ENCODE measurements at regions not wholly inside any gene's neighbourhood (a gene's known extent, or its start where the extent isn't known, plus 50 kb on each side); places are given as distances from the start of the nearest gene placed in this dataset.
"Not testable (repeated sequence)": the region's sequence is repeated elsewhere in the genome, so short reads cannot be mapped to it uniquely, and the experiment has no call there.

- DNase-seq (ENCODE audit: low read depth in 2 of 2), result no peak
Measured at GRCh38 chr12:115322275-115322674, 638.3 kb upstream of the TBX3 start.

DNA sequence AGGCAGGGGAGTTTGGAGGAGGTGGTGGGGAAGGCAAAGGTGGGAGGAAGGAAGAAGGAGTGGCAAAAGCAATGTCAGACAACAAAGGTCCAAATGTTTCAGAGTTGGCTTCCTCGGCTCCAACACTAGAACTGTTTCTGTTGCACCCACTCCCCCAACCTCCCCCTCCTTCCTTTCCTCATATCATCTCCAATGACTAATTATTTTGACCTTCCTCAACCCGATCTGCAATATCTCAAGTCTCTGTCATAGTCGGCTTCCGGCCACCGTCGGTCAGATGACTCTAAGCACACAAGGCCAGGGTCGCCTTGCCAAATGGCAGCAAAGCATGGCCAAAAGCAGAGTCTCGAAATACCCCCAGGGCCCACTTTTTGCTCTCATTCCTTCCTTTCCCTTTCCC, 637.0 kb upstream of the TBX3 start:
- no peak for DNase-seq (ENCODE audit: low read depth in 2 of 2)

DNA sequence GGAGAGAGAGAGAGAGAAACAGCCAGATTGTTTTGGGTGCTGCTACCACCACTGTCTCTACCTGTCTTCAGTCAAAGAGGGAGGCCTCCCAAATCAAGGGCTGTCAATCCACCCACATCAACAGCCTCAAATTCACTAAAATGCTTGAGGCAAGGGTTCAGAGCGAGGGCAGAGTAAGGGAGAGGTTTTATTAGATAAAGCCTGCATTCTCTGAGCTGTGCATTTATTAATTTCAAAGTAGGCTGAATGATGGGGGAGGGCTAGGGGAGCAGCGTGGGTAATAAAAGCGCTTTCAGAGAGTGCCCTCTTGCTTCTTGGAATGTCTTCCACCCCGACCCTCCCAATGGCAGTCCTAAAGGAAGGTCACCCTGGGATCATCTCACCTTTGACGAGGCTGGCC, 636.5 kb upstream of the TBX3 start:
- DNase-seq (ENCODE audit: low read depth in 2 of 2), result no peak

GRCh38 chr12:115319446-115320040, 635.6 kb upstream of the TBX3 start:
- no peak for DNase-seq (ENCODE audit: low read depth in 2 of 2)

GRCh38 chr12:115313929-115314328, 630.0 kb upstream of the TBX3 start:
- DNase-seq (ENCODE audit: low read depth in 2 of 2), result no peak

DNA sequence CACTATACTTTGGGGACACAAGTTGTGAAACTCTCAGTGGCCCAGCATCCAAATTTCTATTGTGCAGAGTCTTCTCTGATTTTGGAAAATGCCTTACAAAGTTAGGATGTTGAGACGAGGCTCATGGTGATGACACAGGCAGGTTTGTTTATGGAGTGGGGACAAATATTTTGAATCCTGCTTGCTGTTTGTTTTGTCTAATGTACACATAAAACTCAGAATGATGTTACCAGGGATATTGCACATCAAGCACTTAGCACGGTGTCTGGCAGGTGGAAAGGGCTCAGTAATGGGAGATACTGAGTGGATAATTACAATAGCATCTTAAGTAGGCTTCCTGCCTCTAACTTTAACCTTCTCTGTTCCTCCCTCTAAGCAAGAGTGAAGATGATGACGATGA, 628.9 kb upstream of the TBX3 start:
- no peak for DNase-seq (ENCODE audit: low read depth in 2 of 2)

- DNase-seq (ENCODE audit: low read depth in 2 of 2), result no peak
Measured at GRCh38 chr12:115311875-115312274, 627.9 kb upstream of the TBX3 start.

- DNase-seq (ENCODE audit: low read depth in 2 of 2), result no peak
Measured at GRCh38 chr12:115308918-115309317, 624.9 kb upstream of the TBX3 start.

DNA sequence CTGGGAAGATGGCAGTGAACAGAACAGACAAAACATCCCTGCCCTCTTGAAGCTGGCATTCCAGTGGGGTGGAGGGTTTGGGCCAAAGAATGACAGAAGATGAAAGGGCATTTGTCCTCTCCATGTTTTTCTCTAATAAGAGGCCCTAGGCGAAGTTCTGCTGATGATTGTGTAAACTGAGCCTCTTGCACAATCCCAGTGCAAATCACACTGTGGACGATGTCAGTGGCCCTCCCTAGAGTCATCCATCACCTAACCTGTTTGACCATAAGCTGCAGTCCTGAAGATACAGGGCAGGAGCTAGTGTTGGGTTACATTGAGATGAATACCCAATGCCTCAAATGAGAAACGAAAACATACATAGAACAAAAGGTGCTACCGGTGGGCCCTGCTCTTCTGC, 622.4 kb upstream of the TBX3 start:
- DNase-seq (ENCODE audit: low read depth in 2 of 2), result no peak

DNA sequence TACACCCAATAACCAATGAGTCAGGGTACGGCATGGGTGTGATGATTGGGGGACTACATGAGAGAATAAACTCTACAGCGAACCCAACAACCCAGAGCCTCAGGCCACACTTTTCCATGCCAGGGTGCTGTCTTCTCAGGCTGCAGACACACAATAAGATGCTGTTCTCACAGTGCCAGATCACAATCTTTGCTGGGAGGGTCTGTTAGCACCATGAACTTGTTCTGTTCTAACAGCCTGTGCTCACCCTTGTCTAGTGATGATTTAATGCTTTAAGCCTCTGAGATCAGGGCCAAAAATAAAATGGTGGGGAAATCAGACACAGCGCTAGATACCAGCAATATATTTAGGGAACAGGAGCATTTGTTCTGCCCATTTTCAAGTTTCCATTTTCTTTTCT, 621.9 kb upstream of the TBX3 start:
- DNase-seq (ENCODE audit: low read depth in 2 of 2), result no peak

DNA sequence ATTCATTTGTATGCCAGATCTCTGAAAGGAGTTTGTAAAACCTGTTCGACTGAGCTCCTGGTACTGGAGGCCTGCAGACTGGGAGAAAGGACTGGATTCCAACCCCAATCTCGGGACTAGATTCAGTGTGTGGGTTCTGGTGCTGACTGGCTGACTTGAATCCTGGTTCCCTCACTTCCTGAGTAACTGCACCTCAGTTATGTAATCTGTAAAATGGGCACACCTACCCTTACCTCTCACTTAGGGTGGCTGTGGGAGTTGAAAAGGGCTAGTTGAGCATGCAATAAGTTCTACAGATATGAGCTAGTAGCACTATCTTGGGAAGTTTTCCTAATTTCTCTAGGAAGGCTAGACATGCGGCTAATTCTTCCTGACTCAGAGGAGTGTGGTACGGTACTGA, 621.3 kb upstream of the TBX3 start:
- DNase-seq (ENCODE audit: low read depth in 2 of 2), result no peak

GRCh38 chr12:115303723-115304309, 619.8 kb upstream of the TBX3 start:
- no peak for DNase-seq (ENCODE audit: low read depth in 2 of 2)

GRCh38 chr12:115297445-115297844, 613.5 kb upstream of the TBX3 start:
- DNase-seq (ENCODE audit: low read depth in 2 of 2), result no peak

- no peak for DNase-seq (ENCODE audit: low read depth in 2 of 2)
Measured at GRCh38 chr12:115296613-115297198, 612.7 kb upstream of the TBX3 start.

DNA sequence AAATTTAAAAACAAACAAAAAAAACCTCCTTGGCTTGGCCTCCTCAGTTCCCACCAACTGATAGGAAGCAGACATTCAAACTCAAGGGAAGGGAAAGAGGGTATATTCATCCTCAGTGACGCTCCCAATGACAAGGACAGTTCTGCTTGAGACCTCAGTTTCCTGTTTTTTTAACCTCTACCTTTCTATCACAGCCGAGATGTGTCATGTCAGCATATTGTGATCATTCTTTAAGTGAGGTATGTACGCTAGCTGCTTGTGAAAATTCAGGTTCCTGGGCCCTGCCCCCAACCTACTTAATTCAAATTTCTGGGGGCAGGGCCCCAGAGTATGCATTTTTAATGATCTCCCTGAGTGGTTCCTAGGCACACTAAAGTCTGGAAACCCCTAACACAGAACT, 611.9 kb upstream of the TBX3 start:
- DNase-seq (ENCODE audit: low read depth in 2 of 2), result no peak

DNA sequence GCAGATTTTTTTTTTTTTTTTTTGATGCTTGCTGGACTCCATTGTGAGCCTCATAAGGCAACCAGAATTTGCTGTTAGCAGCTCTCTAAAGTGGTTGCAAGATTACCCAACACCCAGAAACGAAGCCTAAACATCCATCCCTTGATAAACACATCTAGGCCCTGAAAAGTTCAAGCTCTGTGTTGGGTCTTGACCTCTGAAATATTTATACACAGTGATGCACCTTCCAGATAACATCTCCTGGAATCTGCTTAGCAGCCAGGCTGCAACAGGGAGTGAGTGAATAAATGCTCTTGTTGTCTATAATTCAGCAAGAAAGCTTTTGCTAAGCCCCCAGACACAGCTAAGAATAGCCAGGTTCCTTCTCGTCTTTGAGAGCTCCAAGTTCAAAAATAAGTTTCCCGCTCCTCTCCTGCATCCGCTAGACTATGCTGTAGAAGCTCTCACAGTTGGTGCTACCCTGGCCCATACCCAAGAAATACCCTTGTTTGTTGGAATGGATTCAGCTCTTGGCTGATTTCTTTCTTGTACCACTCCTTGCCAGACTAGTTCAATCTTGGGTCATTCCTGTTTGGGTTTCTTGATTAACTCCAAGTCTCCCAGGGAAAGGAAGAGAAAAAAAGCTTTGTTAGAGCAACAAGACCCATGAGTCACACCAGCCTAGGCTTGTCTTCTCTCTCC, 610.6 kb upstream of the TBX3 start:
- no peak for DNase-seq (ENCODE audit: low read depth in 2 of 2)

- not testable (repeated sequence) for DNase-seq (ENCODE audit: low read depth in 2 of 2)
Measured at GRCh38 chr12:115285429-115285828, 601.5 kb upstream of the TBX3 start.

GRCh38 chr12:115273456-115273855, 589.5 kb upstream of the TBX3 start:
- DNase-seq (ENCODE audit: low read depth in 2 of 2), result no peak

- DNase-seq (ENCODE audit: low read depth in 2 of 2), result no peak
Measured at GRCh38 chr12:115268451-115268850, 584.5 kb upstream of the TBX3 start.

- no peak for DNase-seq (ENCODE audit: low read depth in 2 of 2)
Measured at GRCh38 chr12:115267891-115268290, 583.9 kb upstream of the TBX3 start.

DNA sequence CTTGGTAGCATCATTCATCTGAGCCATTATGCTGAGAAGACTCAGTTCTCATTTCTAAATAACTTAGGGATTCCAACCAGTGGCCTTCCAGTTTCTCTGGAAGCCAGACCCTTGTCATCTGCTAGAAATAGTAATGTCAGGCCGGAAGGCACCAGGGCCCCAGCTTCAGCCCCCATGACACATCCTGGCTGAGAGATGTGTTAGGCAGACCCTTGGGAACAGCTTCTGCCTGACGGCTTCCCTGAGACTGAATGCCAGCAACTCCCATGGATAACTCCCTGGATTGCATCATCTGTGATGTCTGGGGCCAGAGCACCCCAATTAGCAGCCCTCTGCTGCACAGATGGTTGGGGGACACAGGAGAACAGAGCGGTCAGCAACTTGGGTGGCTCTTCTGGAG, 583.5 kb upstream of the TBX3 start:
- no peak for DNase-seq (ENCODE audit: low read depth in 2 of 2)

DNA sequence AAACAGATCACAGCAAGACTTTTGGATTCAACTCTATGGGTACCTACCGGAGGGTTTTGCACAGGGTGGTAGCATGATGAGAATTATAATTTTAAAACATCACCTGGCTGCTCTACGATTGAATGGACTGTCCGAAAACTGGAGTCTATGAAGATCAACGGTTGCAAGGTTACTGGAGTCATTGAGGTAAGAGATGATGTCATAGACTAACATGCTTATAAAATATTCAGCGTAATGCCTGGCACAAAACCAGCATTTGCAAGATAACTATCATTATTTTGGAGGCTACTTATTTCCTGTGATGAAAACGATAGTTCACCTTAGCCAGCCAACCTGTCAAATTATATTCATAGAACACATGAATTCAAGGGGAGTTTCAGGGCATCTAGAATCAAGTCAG, 580.6 kb upstream of the TBX3 start:
- no peak for DNase-seq (ENCODE audit: low read depth in 2 of 2)

GRCh38 chr12:115261691-115262398, 577.9 kb upstream of the TBX3 start:
- DNase-seq (ENCODE audit: low read depth in 2 of 2), result no peak

Data from stimulated activated CD4-positive, alpha-beta T cell treated with anti-CD3 and anti-CD28 coated beads, Interleukin-15, amount 100 ng/mL, for 48 hours (primary cell).